HepG2 (cell line): ENCODE measurements at regions not wholly inside any gene's neighbourhood (a gene's known extent, or its start where the extent isn't known, plus 50 kb on each side); places are given as distances from the start of the nearest gene placed in this dataset.

Experiments used
- ATAC-seq: fragments of 200-7000 bp; cut with Tn5 transposase; 3 replicates; pipeline ENCODE4 v1.9.1; 2020; ENCODE audit warnings: mild to moderate bottlenecking, moderate library complexity
- BruUV-seq: library from RNA; stranded (reverse); fragments of 400-500 nt; replicated peaks from 2 replicates; lab custom pipeline; 2021; lab: Mats Ljungman, UMichigan
- CTCF ChIA-PET: fragments of 300-600 bp; formaldehyde crosslinking; extraction: SDS; loops from one replicate; lab custom pipeline; 2021; ENCODE audit warnings: low total read pairs, inconsistent platforms, low intra/inter-chr PET ratio; lab: Yijun Ruan, JAX
- POLR2A ChIA-PET: fragments of 350-600 bp; sonication (Branson Sonifier 250); formaldehyde crosslinking; loops from one replicate; lab custom pipeline; 2020; ENCODE audit warnings: antibody characterized with exemption, inconsistent platforms; lab: Yijun Ruan, JAX
- DNase-seq: peaks from one replicate; pipeline ENCODE4 v3.0.0-alpha.2; 2015; ENCODE audit warnings: low spot score
- FAIRE-seq: peaks from 3 replicates; lab custom pipeline; 2011; peaks lifted over from hg19 to GRCh38; lab: Jason Lieb, UNC
- H2AFZ ChIP-seq: one replicate; pipeline ENCODE4 v1.6.1; 2011; ENCODE audit warnings: low read length, inconsistent platforms
- H3K27ac ChIP-seq: fragments of 300-600 bp; 3 replicates; pipeline ENCODE4 v1.8.0; 2011; ENCODE audit warnings: mixed run types, mild to moderate bottlenecking, mixed read lengths, low read length, inconsistent platforms; ENCODE audit not compliant: insufficient read depth; ENCODE audit errors: extremely low read length
- H3K27me3 ChIP-seq, 2 experiments: fragments of 200-600 bp in 1 of 2; 2 replicates in 1 of 2; 3 replicates in 1 of 2; pipeline versions ENCODE4 v1.6.0 to v1.8.0; 2011; ENCODE audit warnings: low read length in 2 of 2, mild to moderate bottlenecking in 2 of 2, moderate library complexity in 2 of 2, inconsistent platforms in 1 of 2; ENCODE audit not compliant: insufficient read depth in 2 of 2, control insufficient read depth in 1 of 2
- H3K36me3 ChIP-seq, 2 experiments: fragments of 200-600 bp in 1 of 2; replicated peaks in 1 of 2; 2 replicates in 1 of 2; 3 replicates in 1 of 2; pipeline versions ENCODE4 v1.5.1 to v1.8.0; 2011; ENCODE audit warnings: low read length in 2 of 2, inconsistent platforms in 1 of 2; ENCODE audit not compliant: insufficient read depth in 2 of 2, control insufficient read depth in 1 of 2
- H3K4me1 ChIP-seq: 2 replicates; pipeline ENCODE4 v1.5.1; 2012; ENCODE audit warnings: low read length, inconsistent platforms; ENCODE audit not compliant: insufficient read depth
- H3K4me2 ChIP-seq: 2 replicates; pipeline ENCODE4 v1.6.0; 2011; ENCODE audit warnings: low read depth, low read length, inconsistent platforms
- H3K4me3 ChIP-seq, 3 experiments: fragments of 200-600 bp in 1 of 3; sonication (generic), shearing (Covaris generic) in 1 of 3; replicated peaks in 1 of 3; 2 replicates each; pipeline ENCODE4 v1.5.1; 2011 to 2016; ENCODE audit warnings: low read length in 3 of 3, inconsistent platforms in 2 of 3, low read depth in 2 of 3, mild to moderate bottlenecking in 2 of 3, control low read depth in 1 of 3, mixed read lengths in 1 of 3; ENCODE audit not compliant: insufficient read depth in 1 of 3
- H3K79me2 ChIP-seq: one replicate; pipeline ENCODE4 v1.6.1; 2011; ENCODE audit warnings: low read length, inconsistent platforms; ENCODE audit not compliant: insufficient read depth
- H3K9ac ChIP-seq: 2 replicates; pipeline ENCODE4 v1.6.0; 2011; ENCODE audit warnings: mild to moderate bottlenecking, low read depth, low read length, inconsistent platforms; ENCODE audit not compliant: insufficient read depth
- H3K9me3 ChIP-seq: 2 replicates; pipeline ENCODE4 v1.5.1; 2012; ENCODE audit warnings: mild to moderate bottlenecking, low read length
- H4K20me1 ChIP-seq: 2 replicates; pipeline ENCODE4 v1.6.0; 2011; ENCODE audit warnings: inconsistent platforms, mild to moderate bottlenecking, low read length, moderate library complexity; ENCODE audit not compliant: insufficient read depth
- BCLAF1 ChIP-seq: fragments of 450-650 bp; IDR thresholded peaks from 2 replicates; pipeline ENCODE4 v1.6.1; 2017; ENCODE audit warnings: mild to moderate bottlenecking
- CEBPG ChIP-seq: IDR thresholded peaks from 2 replicates; pipeline ENCODE4 v1.6.1; 2016
- MTF1 ChIP-seq: sonication (generic); formaldehyde crosslinking; IDR thresholded peaks from 2 replicates; pipeline ENCODE4 v1.5.0; 2020; ENCODE audit warnings: missing genetic modification reagents
- NCOA1 ChIP-seq: sonication (generic); formaldehyde crosslinking; IDR thresholded peaks from 2 replicates; pipeline ENCODE4 v1.9.0; 2021; ENCODE audit warnings: missing genetic modification reagents
- RNF219 ChIP-seq: sonication (generic); formaldehyde crosslinking; IDR thresholded peaks from 2 replicates; pipeline ENCODE4 v1.5.0; 2020; ENCODE audit warnings: mild to moderate bottlenecking, missing genetic modification reagents
- ZBTB4 ChIP-seq: sonication (generic); formaldehyde crosslinking; IDR thresholded peaks from 2 replicates; pipeline ENCODE4 v1.4.0; 2020; ENCODE audit warnings: missing genetic modification reagents, mild to moderate bottlenecking, borderline replicate concordance
- ZHX2 ChIP-seq, 2 experiments: sonication (generic) in 1 of 2; formaldehyde crosslinking in 1 of 2; IDR thresholded peaks; 2 replicates each; pipeline versions ENCODE4 v1.6.1 to v1.9.0; 2014 to 2022; ENCODE audit warnings: antibody characterized with exemption in 1 of 2, borderline replicate concordance in 1 of 2, inconsistent platforms in 1 of 2, low read depth in 1 of 2, missing genetic modification reagents in 1 of 2
- ZNF451 ChIP-seq: sonication (generic); formaldehyde crosslinking; IDR thresholded peaks from 2 replicates; pipeline ENCODE4 v1.5.0; 2020; ENCODE audit warnings: mild to moderate bottlenecking, missing genetic modification reagents
- ZNF660 ChIP-seq: sonication (generic); formaldehyde crosslinking; IDR thresholded peaks from 2 replicates; pipeline ENCODE4 v1.5.1; 2020; ENCODE audit warnings: mild to moderate bottlenecking, low read depth, missing genetic modification reagents, borderline replicate concordance
- ZSCAN20 ChIP-seq: sonication (generic); formaldehyde crosslinking; IDR thresholded peaks from 2 replicates; pipeline ENCODE4 v1.4.0; 2020; ENCODE audit warnings: missing genetic modification reagents, mild to moderate bottlenecking, borderline replicate concordance
- WGBS: methylation state at CpG from one replicate; pipeline ENCODE4 v1.1.6; 2017; ENCODE audit warnings: low lambda C conversion rate; 5-methylcytosine and 5-hydroxymethylcytosine counted together
- in situ Hi-C: cut with HindIII; loops from 2 replicates; pipeline ENCODE4 v1.10.0; 2017; ENCODE audit warnings: low pct_unique_long_range_greater_than_20kb; ENCODE audit not compliant: extremely low pct_ligation_motif_present
- intact Hi-C: fragments of 100-400 bp; cut with micrococcal nuclease; formaldehyde crosslinking; loops from one replicate; pipeline ENCODE4 v1.10.0; 2022; ENCODE audit not compliant: unreplicated experiment

GRCh38 chr2:59866436-59866835 is 687.0 kb downstream of the BCL11A start:
- BruUV-seq = no TSS peak
- DNase-seq (no peak), ATAC-seq (no peak), FAIRE-seq (no peak)
- Histone ChIP-seq H4K20me1 (no peaks in the 10 kb centered on the region), H3K4me2 (no peak overlapping the region), H3K27ac (no peak overlapping the region), H3K36me3 (no peaks in the 10 kb centered on the region), H3K4me3 (no peak overlapping the region), H2AFZ (no peak overlapping the region), H3K9me3 (peaks cover 13% of the 10 kb centered on the region), H3K9ac (no peak overlapping the region), H3K79me2 (no peaks in the 10 kb centered on the region), H3K27me3 (no peaks in the 10 kb centered on the region), H3K4me1 (no peaks in the 10 kb centered on the region)
- in situ Hi-C loops (no loop called here), intact Hi-C loops (no loop called here)
- WGBS = 31% methylated on average over 3 of the region's 3 CpGs
- CTCF ChIA-PET = no interaction called here
- POLR2A ChIA-PET = interaction anchor here (0.6 kb wide), 1 partner anchor 228 kb away, joined by 3 read pairs; no protein-coding TSS in a partner anchor
- TF ChIP-seq RNF219 (CRISPR knock-in tag) (no peak), ZHX2 (IDR thresholded peaks at IDR 0.05; ENCODE audit: low read depth) (no peak), ZHX2 (CRISPR knock-in tag; IDR thresholded peaks at IDR 0.05; ENCODE audit: borderline replicate concordance) (no peak), BCLAF1 (no peak), ZNF451 (CRISPR knock-in tag) (no peak), ZBTB4 (CRISPR knock-in tag) (no peak), CEBPG (no peak), ZSCAN20 (no peak), MTF1 (CRISPR knock-in tag) (no peak), ZNF660 (CRISPR knock-in tag) (no peak), NCOA1 (CRISPR knock-in tag) (no peak)
